ENCODE measurements at regions not wholly inside any gene's neighbourhood (a gene's known extent, or its start where the extent isn't known, plus 50 kb on each side); places are given as distances from the start of the nearest gene placed in this dataset.

GRCh38 chr4:25580633-25581467, 74.8 kb upstream of the SLC34A2 start:
- DNase-seq, result no peak

DNA sequence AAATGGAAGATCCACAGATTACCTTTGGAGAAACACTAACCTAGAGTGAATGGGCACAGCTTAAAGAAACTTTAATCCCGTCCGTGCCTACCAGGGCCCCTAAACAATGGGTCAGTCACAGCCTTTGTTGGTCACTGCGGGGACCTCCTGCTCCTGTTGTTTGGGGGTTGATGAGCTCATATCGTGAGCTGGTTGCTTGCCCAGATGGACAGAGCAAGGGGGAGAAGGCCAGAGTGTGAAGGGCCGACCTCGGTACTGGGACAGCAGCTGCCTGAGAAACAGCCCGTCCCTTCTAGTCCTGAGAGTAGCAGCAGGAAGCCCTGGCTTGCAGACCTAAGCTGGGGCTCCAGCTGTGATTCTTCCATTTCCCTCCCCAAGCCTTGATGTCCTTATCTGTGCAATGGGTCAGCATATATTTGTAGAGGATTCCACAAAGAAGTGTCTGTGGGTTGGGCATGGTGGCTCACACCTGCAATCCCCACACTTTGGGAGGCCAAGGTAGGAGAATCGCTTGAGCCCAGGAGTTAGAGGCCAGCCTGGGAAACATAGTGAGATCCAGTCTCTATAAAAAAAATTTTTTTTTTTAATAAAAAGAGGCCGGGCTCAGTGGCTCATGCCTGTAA, 69.6 kb upstream of the SLC34A2 start:
- no peak for DNase-seq

- no peak for DNase-seq
Measured at GRCh38 chr4:25588206-25588605, 67.4 kb upstream of the SLC34A2 start.

DNA sequence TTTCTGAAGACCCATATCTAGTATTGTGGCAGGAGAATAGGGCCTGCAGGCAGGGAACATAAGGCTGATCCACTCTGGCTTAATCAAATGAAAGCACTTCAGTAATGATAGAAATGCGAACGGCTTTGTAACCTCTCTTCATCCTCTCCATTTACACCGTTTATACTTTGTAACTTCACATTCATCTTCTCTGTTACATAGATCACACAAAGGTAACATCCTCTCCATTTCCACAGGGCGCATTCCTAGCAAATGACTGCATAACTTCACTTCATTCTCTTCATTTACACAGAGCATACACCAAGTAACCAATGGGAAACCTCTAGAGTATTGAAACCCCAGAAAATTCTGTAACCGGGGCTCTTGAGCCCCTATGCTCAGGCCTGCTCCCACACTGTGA, 65.5 kb upstream of the SLC34A2 start:
- DNase-seq, result no peak

GRCh38 chr4:25592736-25593135, 62.9 kb upstream of the SLC34A2 start:
- DNase-seq, result no peak
